ENCODE measurements at regions not wholly inside any gene's neighbourhood (a gene's known extent, or its start where the extent isn't known, plus 50 kb on each side); places are given as distances from the start of the nearest gene placed in this dataset.

- Histone ChIP-seq H3K4me3 (ENCODE audit: insufficient read depth, low read depth, low read length) (no peak overlapping the region), H3K27ac (ENCODE audit: insufficient read depth, low read depth, low read length, poor library complexity, severe bottlenecking) (no peak overlapping the region), H3K9me3 (ENCODE audit: control insufficient read depth, low read length) (no peaks in the 10 kb centered on the region), H3K27me3 (ENCODE audit: control insufficient read depth, insufficient read depth, low read length, poor library complexity, severe bottlenecking) (no peaks in the 10 kb centered on the region), H3K4me1 (ENCODE audit: control insufficient read depth, insufficient read depth, low read length) (peaks cover 6% of the 10 kb centered on the region), H3K36me3 (ENCODE audit: control insufficient read depth, insufficient read depth, low read length) (no peaks in the 10 kb centered on the region)
- 90 to 93% methylated on average over 5 of the region's 5 CpGs for WGBS, 2 experiments
Measured at GRCh38 chr1:22376001-22376400, 75.7 kb upstream of the ZBTB40 start.

GRCh38 chr1:22376546-22376945 is 75.1 kb upstream of the ZBTB40 start:
- no peaks in the 10 kb centered on the region for H3K9me3 ChIP-seq (ENCODE audit: control insufficient read depth, low read length)
- H3K27me3 ChIP-seq (ENCODE audit: control insufficient read depth, insufficient read depth, low read length, poor library complexity, severe bottlenecking), result no peaks in the 10 kb centered on the region
- H3K27ac ChIP-seq (ENCODE audit: insufficient read depth, low read depth, low read length, poor library complexity, severe bottlenecking), result no peak overlapping the region
- H3K4me3 ChIP-seq (ENCODE audit: insufficient read depth, low read depth, low read length), result no peak overlapping the region
- H3K4me1 ChIP-seq (ENCODE audit: control insufficient read depth, insufficient read depth, low read length), result peaks cover 6% of the 10 kb centered on the region
- H3K36me3 ChIP-seq (ENCODE audit: control insufficient read depth, insufficient read depth, low read length), result no peaks in the 10 kb centered on the region
- 87 to 89% methylated on average over 8 of the region's 8 CpGs for WGBS, 2 experiments

GRCh38 chr1:22376976-22377375 is 74.7 kb upstream of the ZBTB40 start:
- 79 to 82% methylated on average over 3 of the region's 3 CpGs for WGBS, 2 experiments
- no peaks in the 10 kb centered on the region for H3K36me3 ChIP-seq (ENCODE audit: control insufficient read depth, insufficient read depth, low read length)
- H3K4me3 ChIP-seq (ENCODE audit: insufficient read depth, low read depth, low read length), result no peak overlapping the region
- no peaks in the 10 kb centered on the region for H3K9me3 ChIP-seq (ENCODE audit: control insufficient read depth, low read length)
- H3K27me3 ChIP-seq (ENCODE audit: control insufficient read depth, insufficient read depth, low read length, poor library complexity, severe bottlenecking), result no peaks in the 10 kb centered on the region
- H3K27ac ChIP-seq (ENCODE audit: insufficient read depth, low read depth, low read length, poor library complexity, severe bottlenecking), result no peak overlapping the region
- H3K4me1 ChIP-seq (ENCODE audit: control insufficient read depth, insufficient read depth, low read length), result peaks cover 6% of the 10 kb centered on the region

GRCh38 chr1:22379566-22379965 is 72.1 kb upstream of the ZBTB40 start:
- Histone ChIP-seq H3K9me3 (ENCODE audit: control insufficient read depth, low read length) (no peaks in the 10 kb centered on the region), H3K36me3 (ENCODE audit: control insufficient read depth, insufficient read depth, low read length) (no peaks in the 10 kb centered on the region), H3K4me1 (ENCODE audit: control insufficient read depth, insufficient read depth, low read length) (peaks cover 6% of the 10 kb centered on the region), H3K27ac (ENCODE audit: insufficient read depth, low read depth, low read length, poor library complexity, severe bottlenecking) (no peak overlapping the region), H3K27me3 (ENCODE audit: control insufficient read depth, insufficient read depth, low read length, poor library complexity, severe bottlenecking) (no peaks in the 10 kb centered on the region), H3K4me3 (ENCODE audit: insufficient read depth, low read depth, low read length) (no peak overlapping the region)
- WGBS, 2 experiments, result 56 to 57% methylated on average over 7 of the region's 7 CpGs

GRCh38 chr1:22380024-22380785 is 71.4 kb upstream of the ZBTB40 start:
- Histone ChIP-seq H3K27ac (ENCODE audit: insufficient read depth, low read depth, low read length, poor library complexity, severe bottlenecking) (no peak overlapping the region), H3K36me3 (ENCODE audit: control insufficient read depth, insufficient read depth, low read length) (no peaks in the 10 kb centered on the region), H3K27me3 (ENCODE audit: control insufficient read depth, insufficient read depth, low read length, poor library complexity, severe bottlenecking) (no peaks in the 10 kb centered on the region), H3K9me3 (ENCODE audit: control insufficient read depth, low read length) (no peaks in the 10 kb centered on the region), H3K4me1 (ENCODE audit: control insufficient read depth, insufficient read depth, low read length) (peaks cover 6% of the 10 kb centered on the region), H3K4me3 (ENCODE audit: insufficient read depth, low read depth, low read length) (no peak overlapping the region)
- 83 to 84% methylated on average over 9 to 10 of the region's 10 CpGs for WGBS, 2 experiments

DNA sequence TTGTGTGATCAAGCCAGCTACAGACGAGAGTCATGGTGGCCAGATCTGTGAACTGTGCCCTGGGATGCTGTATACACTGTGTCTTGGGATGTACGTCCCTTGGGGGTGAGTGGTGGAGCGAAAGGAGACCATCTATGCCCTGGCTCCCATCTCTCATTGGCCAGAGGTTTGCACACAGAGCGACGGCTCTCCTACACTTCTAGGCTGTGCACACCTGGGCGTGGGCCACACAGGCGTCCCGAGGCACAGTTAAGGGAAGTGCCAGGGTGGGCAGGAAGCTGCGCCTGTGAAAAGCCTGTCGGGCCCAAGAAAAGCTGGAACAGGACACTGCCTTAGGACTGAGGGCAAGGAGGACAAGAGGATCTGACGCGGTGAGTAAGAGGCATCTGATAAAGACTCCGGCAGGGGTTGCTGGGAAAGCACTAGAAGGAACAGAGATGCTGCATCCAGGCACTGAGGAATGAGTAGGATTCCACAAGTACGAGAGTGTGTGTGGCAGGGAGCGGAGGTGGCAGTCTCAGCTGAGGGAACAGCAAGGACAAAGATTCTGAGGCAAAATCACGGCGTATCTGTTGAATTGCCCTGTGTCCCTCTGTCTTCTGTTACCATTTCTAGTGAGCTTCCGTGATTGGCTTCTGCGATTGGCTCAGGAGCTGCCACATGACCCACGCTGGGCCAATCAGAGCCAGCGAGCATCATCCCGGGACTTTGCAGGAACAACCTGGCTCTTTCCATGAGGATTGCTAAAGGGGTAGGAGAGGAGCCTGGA is 67.9 kb upstream of the ZBTB40 start:
- H3K4me3 ChIP-seq (ENCODE audit: insufficient read depth, low read depth, low read length), result no peak overlapping the region
- H3K9me3 ChIP-seq (ENCODE audit: control insufficient read depth, low read length), result no peaks in the 10 kb centered on the region
- no peaks in the 10 kb centered on the region for H3K27me3 ChIP-seq (ENCODE audit: control insufficient read depth, insufficient read depth, low read length, poor library complexity, severe bottlenecking)
- H3K4me1 ChIP-seq (ENCODE audit: control insufficient read depth, insufficient read depth, low read length), result peaks cover 6% of the 10 kb centered on the region
- 93 to 94% methylated on average over 22 of the region's 22 CpGs for WGBS, 2 experiments
- H3K36me3 ChIP-seq (ENCODE audit: control insufficient read depth, insufficient read depth, low read length), result no peaks in the 10 kb centered on the region
- no peak overlapping the region for H3K27ac ChIP-seq (ENCODE audit: insufficient read depth, low read depth, low read length, poor library complexity, severe bottlenecking)

DNA sequence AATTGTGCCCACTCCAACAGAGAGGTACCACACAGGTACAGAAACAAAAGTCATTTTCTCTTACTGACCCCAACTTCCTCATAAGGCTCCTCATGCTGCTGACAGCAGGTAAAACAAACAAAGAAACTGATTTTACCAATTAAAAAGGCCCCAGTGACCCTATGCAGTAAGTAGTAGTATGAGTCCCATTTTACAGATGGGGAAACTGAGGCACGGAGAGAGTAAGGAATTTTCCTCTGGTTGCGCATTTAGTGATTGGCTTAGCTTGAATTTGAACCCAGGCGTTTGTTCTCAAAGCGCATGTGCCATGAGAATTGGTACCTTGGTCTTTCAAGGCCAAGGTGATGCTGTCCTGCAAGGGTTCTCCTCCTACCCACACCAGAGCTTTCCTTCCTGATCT is 66.1 kb upstream of the ZBTB40 start:
- H3K27ac ChIP-seq (ENCODE audit: insufficient read depth, low read depth, low read length, poor library complexity, severe bottlenecking), result no peak overlapping the region
- H3K9me3 ChIP-seq (ENCODE audit: control insufficient read depth, low read length), result no peaks in the 10 kb centered on the region
- no peaks in the 10 kb centered on the region for H3K36me3 ChIP-seq (ENCODE audit: control insufficient read depth, insufficient read depth, low read length)
- H3K27me3 ChIP-seq (ENCODE audit: control insufficient read depth, insufficient read depth, low read length, poor library complexity, severe bottlenecking), result no peaks in the 10 kb centered on the region
- no peaks in the 10 kb centered on the region for H3K4me1 ChIP-seq (ENCODE audit: control insufficient read depth, insufficient read depth, low read length)
- 81 to 86% methylated on average over 4 of the region's 4 CpGs for whole genome bisulfite sequencing, 2 experiments
- H3K4me3 ChIP-seq (ENCODE audit: insufficient read depth, low read depth, low read length), result no peak overlapping the region

DNA sequence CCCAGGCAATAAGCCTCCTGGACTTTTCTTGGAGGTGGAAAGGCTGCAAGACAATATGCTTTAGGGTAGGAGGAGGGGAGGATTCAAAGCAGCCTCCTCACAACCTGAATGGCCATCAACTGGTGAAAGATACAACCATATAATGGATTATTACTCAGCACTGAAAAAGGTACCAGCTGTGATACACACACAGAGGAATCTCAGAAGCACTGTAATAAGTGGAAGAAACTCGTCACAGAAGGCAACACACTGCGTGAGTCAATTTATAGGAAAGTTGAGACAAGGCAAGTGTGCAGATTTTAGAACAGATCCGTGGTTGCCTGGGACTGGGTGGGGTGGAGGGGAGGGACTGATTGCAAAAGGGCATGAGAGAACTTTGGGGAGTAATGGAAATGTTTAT is 64.9 kb upstream of the ZBTB40 start:
- Histone ChIP-seq H3K36me3 (ENCODE audit: control insufficient read depth, insufficient read depth, low read length) (no peaks in the 10 kb centered on the region), H3K9me3 (ENCODE audit: control insufficient read depth, low read length) (no peaks in the 10 kb centered on the region), H3K27ac (ENCODE audit: insufficient read depth, low read depth, low read length, poor library complexity, severe bottlenecking) (no peak overlapping the region), H3K4me3 (ENCODE audit: insufficient read depth, low read depth, low read length) (no peak overlapping the region), H3K27me3 (ENCODE audit: control insufficient read depth, insufficient read depth, low read length, poor library complexity, severe bottlenecking) (no peaks in the 10 kb centered on the region), H3K4me1 (ENCODE audit: control insufficient read depth, insufficient read depth, low read length) (no peaks in the 10 kb centered on the region)
- 94 to 97% methylated on average over 3 of the region's 3 CpGs for WGBS, 2 experiments

DNA sequence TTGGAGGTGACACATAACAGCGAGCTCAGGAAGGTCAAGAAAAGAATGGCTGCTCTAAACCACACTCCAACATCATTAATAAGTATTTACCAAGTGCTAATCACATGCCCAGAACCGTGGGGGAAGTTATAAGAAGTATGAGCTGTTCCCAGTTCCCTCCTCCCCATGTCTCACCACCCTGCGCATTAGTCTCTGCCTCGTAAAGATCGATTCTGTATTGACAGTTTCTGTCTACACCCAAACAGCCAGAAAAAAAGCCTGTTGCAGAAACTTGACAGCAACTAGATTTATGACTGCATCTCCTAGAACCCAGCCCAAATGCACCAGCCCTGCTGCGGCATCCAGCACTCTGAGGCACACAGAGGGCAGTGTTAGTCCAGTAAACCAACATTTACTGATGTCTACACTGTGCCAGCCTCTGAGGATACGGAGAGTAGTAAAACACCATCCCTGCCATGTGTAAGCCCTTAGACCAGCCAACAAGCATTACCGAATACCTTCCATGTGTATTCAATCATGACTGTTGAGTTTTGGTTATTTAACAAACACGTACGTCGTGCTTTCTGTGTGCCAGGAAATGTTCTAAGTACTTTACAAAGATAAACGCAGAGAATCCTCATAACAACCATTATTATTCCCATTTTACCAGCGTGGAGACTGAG is 63.6 kb upstream of the ZBTB40 start:
- Histone ChIP-seq H3K36me3 (ENCODE audit: control insufficient read depth, insufficient read depth, low read length) (no peaks in the 10 kb centered on the region), H3K27ac (ENCODE audit: insufficient read depth, low read depth, low read length, poor library complexity, severe bottlenecking) (no peak overlapping the region), H3K27me3 (ENCODE audit: control insufficient read depth, insufficient read depth, low read length, poor library complexity, severe bottlenecking) (no peaks in the 10 kb centered on the region), H3K9me3 (ENCODE audit: control insufficient read depth, low read length) (no peaks in the 10 kb centered on the region), H3K4me1 (ENCODE audit: control insufficient read depth, insufficient read depth, low read length) (no peaks in the 10 kb centered on the region), H3K4me3 (ENCODE audit: insufficient read depth, low read depth, low read length) (no peak overlapping the region)
- 90% methylated on average over 13 of the region's 13 CpGs for WGBS, 2 experiments
